Astrocyte of the spinal cord (primary cell): ENCODE measurements at regions not wholly inside any gene's neighbourhood (a gene's known extent, or its start where the extent isn't known, plus 50 kb on each side); places are given as distances from the start of the nearest gene placed in this dataset.

ENCODE experiments used
- DNase-seq: peaks from one replicate; pipeline ENCODE4 v3.0.0; 2011; ENCODE audit warnings: low read depth, low spot score
- H3K4me3 ChIP-seq: 2 replicates; pipeline ENCODE4 v1.5.1; 2011; ENCODE audit warnings: low read depth, mild to moderate bottlenecking, low read length, moderate library complexity
- in situ Hi-C: cut with HindIII; loops from 2 replicates; pipeline ENCODE4 v1.10.0; 2017; ENCODE audit warnings: low sequenced_read_pairs
- TF ChIP-seq, protein P1 (sequence below): IDR thresholded peaks from 2 replicates; pipeline ENCODE4 v1.5.1; 2012; ENCODE audit warnings: low read depth, mild to moderate bottlenecking, low read length, inconsistent platforms

DNA sequence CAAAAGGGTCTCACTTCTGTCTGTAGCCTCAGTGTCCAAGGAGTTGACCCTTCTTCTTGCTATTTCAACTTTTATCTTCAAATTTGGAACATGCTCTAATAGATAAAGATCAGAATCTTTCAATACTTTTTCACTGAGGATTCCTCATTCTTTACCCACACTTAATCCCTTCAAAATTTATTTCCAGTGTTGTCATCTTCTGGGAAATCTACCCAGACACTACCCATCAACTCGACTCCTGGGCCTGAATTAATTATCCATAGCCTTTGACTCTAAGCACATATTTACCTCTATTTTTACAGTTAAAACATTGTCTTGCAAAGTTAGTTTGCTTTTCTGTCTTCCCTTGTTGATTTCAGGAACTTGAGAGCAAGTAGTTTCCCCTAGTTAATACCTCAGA is 1022.5 kb downstream of the PCDH9 start:
- H3K4me3 ChIP-seq = no peak overlapping the region
- in situ Hi-C loops = no loop called here
- DNase-seq = no peak
- TF ChIP-seq, protein P1, sequence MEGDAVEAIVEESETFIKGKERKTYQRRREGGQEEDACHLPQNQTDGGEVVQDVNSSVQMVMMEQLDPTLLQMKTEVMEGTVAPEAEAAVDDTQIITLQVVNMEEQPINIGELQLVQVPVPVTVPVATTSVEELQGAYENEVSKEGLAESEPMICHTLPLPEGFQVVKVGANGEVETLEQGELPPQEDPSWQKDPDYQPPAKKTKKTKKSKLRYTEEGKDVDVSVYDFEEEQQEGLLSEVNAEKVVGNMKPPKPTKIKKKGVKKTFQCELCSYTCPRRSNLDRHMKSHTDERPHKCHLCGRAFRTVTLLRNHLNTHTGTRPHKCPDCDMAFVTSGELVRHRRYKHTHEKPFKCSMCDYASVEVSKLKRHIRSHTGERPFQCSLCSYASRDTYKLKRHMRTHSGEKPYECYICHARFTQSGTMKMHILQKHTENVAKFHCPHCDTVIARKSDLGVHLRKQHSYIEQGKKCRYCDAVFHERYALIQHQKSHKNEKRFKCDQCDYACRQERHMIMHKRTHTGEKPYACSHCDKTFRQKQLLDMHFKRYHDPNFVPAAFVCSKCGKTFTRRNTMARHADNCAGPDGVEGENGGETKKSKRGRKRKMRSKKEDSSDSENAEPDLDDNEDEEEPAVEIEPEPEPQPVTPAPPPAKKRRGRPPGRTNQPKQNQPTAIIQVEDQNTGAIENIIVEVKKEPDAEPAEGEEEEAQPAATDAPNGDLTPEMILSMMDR = no peak

GRCh38 chr13:66205807-66206206 is 1024.3 kb downstream of the PCDH9 start:
- TF ChIP-seq, protein P1 = no peak
- DNase-seq = no peak
- in situ Hi-C loops = no loop called here
- no peak overlapping the region for H3K4me3 ChIP-seq

- no peak for DNase-seq
- H3K4me3 ChIP-seq = no peak overlapping the region
- in situ Hi-C loops = no loop called here
- TF ChIP-seq, protein P1 = no peak
Measured at GRCh38 chr13:66200555-66200954, 1029.6 kb downstream of the PCDH9 start.

DNA sequence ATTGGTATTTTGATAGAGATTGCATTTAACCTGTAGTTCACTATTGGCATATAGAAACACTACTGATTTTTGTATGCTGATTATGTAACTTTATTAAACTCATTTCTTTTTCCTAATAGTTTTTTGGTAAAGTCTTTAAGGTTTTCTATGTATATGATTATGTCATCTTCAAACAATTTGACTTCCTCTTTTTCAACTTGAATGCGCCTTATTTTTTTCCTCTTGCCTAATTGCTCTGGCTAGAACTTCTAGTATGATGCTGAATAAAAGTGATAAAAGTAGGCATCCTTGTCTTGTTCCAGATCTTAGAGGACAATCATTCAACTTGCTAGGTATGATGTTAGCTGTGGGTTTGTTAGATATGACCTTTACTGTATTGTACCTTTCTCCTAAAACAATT is 1034.9 kb downstream of the PCDH9 start:
- in situ Hi-C loops = no loop called here
- TF ChIP-seq, protein P1 = no peak
- DNase-seq = no peak
- H3K4me3 ChIP-seq = no peak overlapping the region

DNA sequence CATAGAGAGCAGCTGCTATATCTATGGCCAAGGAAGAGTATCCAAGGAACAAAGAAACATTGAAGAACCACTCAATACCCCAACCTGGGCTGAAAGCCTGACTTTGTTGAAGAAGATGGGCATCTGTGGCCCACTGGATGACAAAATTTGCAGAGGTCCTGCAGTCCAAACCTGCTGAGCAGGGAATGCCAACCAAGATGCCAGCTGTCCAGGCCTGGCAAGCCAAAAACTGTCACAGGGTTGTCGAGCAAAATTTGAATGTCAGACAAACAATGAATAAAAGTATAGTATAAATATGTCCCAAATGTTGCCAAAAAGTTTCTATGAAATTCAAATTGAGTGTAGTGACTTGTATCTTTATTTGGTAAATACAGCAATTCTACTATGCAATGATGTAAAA is 1040.2 kb downstream of the PCDH9 start:
- TF ChIP-seq, protein P1 = no peak
- no peak for DNase-seq
- in situ Hi-C loops = no loop called here
- H3K4me3 ChIP-seq = no peak overlapping the region

GRCh38 chr13:66180836-66181235 is 1049.3 kb downstream of the PCDH9 start:
- in situ Hi-C loops = no loop called here
- H3K4me3 ChIP-seq = no peak overlapping the region
- no peak for DNase-seq
- TF ChIP-seq, protein P1 = no peak

DNA sequence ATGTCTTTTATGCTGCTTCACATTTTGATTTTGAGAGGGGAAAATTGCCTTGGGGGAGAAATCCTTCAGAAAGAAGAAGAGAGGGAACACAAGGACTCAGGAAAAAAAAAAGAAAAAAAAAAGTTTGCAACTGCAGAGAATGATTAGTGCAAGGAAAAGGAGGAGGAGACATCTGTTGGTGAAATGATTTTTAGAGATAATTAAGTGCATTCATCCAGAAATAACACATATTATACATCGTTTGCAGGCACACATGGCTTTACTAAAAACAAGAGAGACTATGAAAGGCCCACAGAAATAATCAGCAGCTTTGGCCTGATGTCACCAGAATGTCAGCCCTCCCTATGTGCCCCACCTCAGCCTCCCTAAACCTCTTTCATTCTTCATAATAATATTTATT is 1058.2 kb downstream of the PCDH9 start:
- in situ Hi-C loops = no loop called here
- DNase-seq = no peak
- no peak overlapping the region for H3K4me3 ChIP-seq
- TF ChIP-seq, protein P1 = no peak
